H1 (cell line): ENCODE measurements at regions not wholly inside any gene's neighbourhood (a gene's known extent, or its start where the extent isn't known, plus 50 kb on each side); places are given as distances from the start of the nearest gene placed in this dataset.

Experiments used
- CTCF ChIA-PET: fragments of 300-600 bp; sonication (Branson Sonifier 250); formaldehyde crosslinking; loops from one replicate; lab custom pipeline; 2021; ENCODE audit not compliant: partially characterized antibody; lab: Charles Lee
- POLR2A ChIA-PET: fragments of 300-600 bp; sonication (Branson Sonifier 250); formaldehyde crosslinking; loops from one replicate; lab custom pipeline; 2021; ENCODE audit warnings: inconsistent platforms; ENCODE audit not compliant: partially characterized antibody; lab: Charles Lee
- DNase-seq, 2 experiments: peaks; one replicate each; pipeline versions ENCODE4 v3.0.0 to v3.0.0-alpha.2; 2010 to 2022; ENCODE audit warnings: low spot score in 2 of 2, low read depth in 1 of 2, mixed read lengths in 1 of 2
- FAIRE-seq: peaks from 2 replicates; lab custom pipeline; 2011; peaks lifted over from hg19 to GRCh38; lab: Jason Lieb, UNC
- H2AFZ ChIP-seq: 2 replicates; pipeline ENCODE4 v1.8.1; 2012; ENCODE audit warnings: low read length, inconsistent platforms
- H2AK5ac ChIP-seq: 2 replicates; pipeline ENCODE4 v1.6.1; 2013; ENCODE audit warnings: low read depth, low read length
- H2BK120ac ChIP-seq: replicated peaks from 2 replicates; pipeline ENCODE3; 2013; ENCODE audit warnings: low read depth, low read length, inconsistent platforms
- H2BK12ac ChIP-seq: 2 replicates; pipeline ENCODE4 v1.6.1; 2013; ENCODE audit warnings: low read depth, low read length
- H2BK15ac ChIP-seq: 2 replicates; pipeline ENCODE4 v1.6.1; 2013; ENCODE audit warnings: low read length
- H2BK20ac ChIP-seq: 2 replicates; pipeline ENCODE4 v1.6.1; 2013; ENCODE audit warnings: low read length
- H2BK5ac ChIP-seq: 2 replicates; pipeline ENCODE4 v1.6.1; 2013; ENCODE audit warnings: low read depth, low read length
- H3K14ac ChIP-seq: 2 replicates; pipeline ENCODE4 v1.6.1; 2013; ENCODE audit warnings: inconsistent platforms; ENCODE audit not compliant: insufficient read length
- H3K18ac ChIP-seq: 2 replicates; pipeline ENCODE4 v1.6.1; 2013; ENCODE audit warnings: low read length; ENCODE audit errors: extremely low read depth
- H3K23ac ChIP-seq: 2 replicates; pipeline ENCODE4 v1.6.1; 2013; ENCODE audit warnings: inconsistent platforms; ENCODE audit not compliant: insufficient read length
- H3K23me2 ChIP-seq: 2 replicates; pipeline ENCODE4 v1.6.1; 2013; ENCODE audit warnings: low read depth, low read length
- H3K27ac ChIP-seq: 2 replicates; pipeline ENCODE4 v1.6.1; 2011; ENCODE audit warnings: low read depth, low read length, inconsistent platforms
- H3K27me3 ChIP-seq, 4 experiments: replicated peaks in 1 of 4; 1 replicate in 1 of 4; 2 replicates in 3 of 4; pipeline versions ENCODE4 v1.6.1 to v1.8.1; 2011 to 2013; ENCODE audit warnings: low read length in 3 of 4, mild to moderate bottlenecking in 3 of 4, inconsistent platforms in 2 of 4, mixed read lengths in 2 of 4, moderate library complexity in 1 of 4; ENCODE audit not compliant: control insufficient read depth in 3 of 4, insufficient read depth in 3 of 4; ENCODE audit errors: extremely low read depth in 1 of 4
- H3K36me3 ChIP-seq, 4 experiments: 2 replicates each; pipeline versions ENCODE4 v1.6.1 to v1.8.1; 2011 to 2013; ENCODE audit warnings: mild to moderate bottlenecking in 4 of 4, low read length in 3 of 4, moderate library complexity in 2 of 4, control low read depth in 1 of 4, inconsistent platforms in 1 of 4; ENCODE audit not compliant: insufficient read depth in 4 of 4, control insufficient read depth in 2 of 4
- H3K4ac ChIP-seq: replicated peaks from 2 replicates; pipeline ENCODE3; 2013; ENCODE audit warnings: low read length, low read depth, mixed read lengths, inconsistent platforms; ENCODE audit not compliant: insufficient read length
- H3K4me1 ChIP-seq, 4 experiments: replicated peaks in 1 of 4; 1 replicate in 1 of 4; 2 replicates in 3 of 4; pipeline versions ENCODE4 v1.6.1 to v1.8.1; 2011 to 2013; ENCODE audit warnings: low read length in 3 of 4, inconsistent platforms in 2 of 4, mixed read lengths in 1 of 4; ENCODE audit not compliant: insufficient read depth in 4 of 4, control insufficient read depth in 3 of 4
- H3K4me2 ChIP-seq, 2 experiments: 2 replicates each; pipeline versions ENCODE4 v1.6.1 to v1.8.1; 2011 to 2013; ENCODE audit warnings: low read depth in 2 of 2, low read length in 2 of 2, control low read depth in 1 of 2, inconsistent platforms in 1 of 2, mild to moderate bottlenecking in 1 of 2; ENCODE audit not compliant: insufficient read depth in 1 of 2
- H3K4me3 ChIP-seq, 4 experiments: fragments of 200-600, 300-600 bp in 1 of 4; sonication (generic), shearing (Covaris generic), sonication (Bioruptor Twin) in 1 of 4; 2 replicates each; pipeline versions ENCODE4 v1.5.1 to v1.8.1; 2011 to 2016; ENCODE audit warnings: low read length in 4 of 4, low read depth in 3 of 4, control low read depth in 2 of 4, inconsistent platforms in 2 of 4, mild to moderate bottlenecking in 2 of 4, mixed read lengths in 1 of 4, moderate library complexity in 1 of 4; ENCODE audit not compliant: insufficient read depth in 2 of 4; ENCODE audit errors: extremely low read depth in 1 of 4
- H3K56ac ChIP-seq: replicated peaks from 2 replicates; pipeline ENCODE3; 2013; ENCODE audit warnings: low read depth, mild to moderate bottlenecking, mixed read lengths, low read length, inconsistent platforms; ENCODE audit not compliant: insufficient read length
- H3K79me1 ChIP-seq: 2 replicates; pipeline ENCODE4 v1.6.1; 2013; ENCODE audit warnings: low read depth, low read length, control low read depth
- H3K79me2 ChIP-seq, 2 experiments: 2 replicates each; pipeline versions ENCODE4 v1.6.1 to v1.8.1; 2012 to 2013; ENCODE audit warnings: low read length in 2 of 2, mild to moderate bottlenecking in 2 of 2, inconsistent platforms in 1 of 2; ENCODE audit not compliant: insufficient read depth in 2 of 2, control insufficient read depth in 1 of 2
- H3K9ac ChIP-seq, 4 experiments: replicated peaks in 1 of 4; 1 replicate in 1 of 4; 2 replicates in 3 of 4; pipeline versions ENCODE4 v1.6.1 to v1.8.1; 2011 to 2013; ENCODE audit warnings: low read depth in 3 of 4, low read length in 3 of 4, control low read depth in 2 of 4, mild to moderate bottlenecking in 2 of 4, moderate library complexity in 2 of 4, inconsistent platforms in 1 of 4; ENCODE audit errors: extremely low read depth in 1 of 4
- H3K9me3 ChIP-seq, 2 experiments: 2 replicates each; pipeline versions ENCODE4 v1.6.1 to v1.8.1; 2012 to 2013; ENCODE audit warnings: mild to moderate bottlenecking in 2 of 2, moderate library complexity in 2 of 2, control low read depth in 1 of 2, inconsistent platforms in 1 of 2, low read depth in 1 of 2, low read length in 1 of 2, mixed read lengths in 1 of 2; ENCODE audit not compliant: insufficient read depth in 2 of 2
- H4K20me1 ChIP-seq, 2 experiments: replicated peaks in 1 of 2; 2 replicates each; pipeline versions ENCODE3 to v1.8.1; 2011 to 2013; ENCODE audit warnings: inconsistent platforms in 2 of 2, low read length in 2 of 2, mild to moderate bottlenecking in 1 of 2; ENCODE audit not compliant: insufficient read depth in 2 of 2, control insufficient read depth in 1 of 2
- H4K5ac ChIP-seq: 2 replicates; pipeline ENCODE4 v1.6.1; 2013; ENCODE audit warnings: low read length, low read depth, mixed read lengths, inconsistent platforms; ENCODE audit not compliant: insufficient read length
- H4K8ac ChIP-seq: 2 replicates; pipeline ENCODE4 v1.8.0; 2013; ENCODE audit warnings: mild to moderate bottlenecking, moderate library complexity, low read length, inconsistent platforms; ENCODE audit not compliant: insufficient read depth; ENCODE audit errors: extremely low read depth
- H4K91ac ChIP-seq: replicated peaks from 2 replicates; pipeline ENCODE3; 2013; ENCODE audit warnings: low read length, mixed read lengths, inconsistent platforms; ENCODE audit not compliant: insufficient read length
- BACH1 ChIP-seq: IDR thresholded peaks from 2 replicates; pipeline ENCODE4 v1.6.1; 2012; ENCODE audit warnings: low read length, improper control_type of control experiment
- BRCA1 ChIP-seq: IDR thresholded peaks from 2 replicates; pipeline ENCODE4 v1.6.1; 2012; ENCODE audit warnings: low read depth, low read length, improper control_type of control experiment
- EGR1 ChIP-seq: IDR thresholded peaks from 2 replicates; pipeline ENCODE4 v1.6.1; 2011; ENCODE audit warnings: low read depth, low read length, borderline replicate concordance
- EZH2 ChIP-seq: fragments of 200-600 bp; sonication (generic); IDR thresholded peaks from 2 replicates; pipeline ENCODE4 v1.7.1; 2012; ENCODE audit warnings: low read depth, mild to moderate bottlenecking, moderate library complexity, low read length, inconsistent platforms; ENCODE audit not compliant: severe bottlenecking
- FOSL1 ChIP-seq: IDR thresholded peaks from 2 replicates; pipeline ENCODE4 v1.6.1; 2011; ENCODE audit warnings: mild to moderate bottlenecking, low read depth, low read length, moderate library complexity; ENCODE audit not compliant: insufficient read depth
- POLR2AphosphoS5 ChIP-seq: IDR thresholded peaks from 2 replicates; pipeline ENCODE4 v1.6.1; 2011; ENCODE audit warnings: low read depth, low read length
- RBBP5 ChIP-seq: IDR thresholded peaks from 2 replicates; pipeline ENCODE4 v1.7.1; 2012; ENCODE audit warnings: low read depth, mild to moderate bottlenecking, inconsistent platforms, low read length, moderate library complexity, borderline replicate concordance
- RFX5 ChIP-seq: IDR thresholded peaks from 2 replicates; pipeline ENCODE4 v1.6.1; 2011; ENCODE audit warnings: low read depth, low read length, improper control_type of control experiment, borderline replicate concordance
- RXRA ChIP-seq: IDR thresholded peaks from 2 replicates; pipeline ENCODE4 v1.6.1; 2011; ENCODE audit warnings: low read depth, mild to moderate bottlenecking, low read length, moderate library complexity; ENCODE audit not compliant: insufficient read depth
- SAP30 ChIP-seq: fragments of 300-600 bp; sonication (generic); IDR thresholded peaks from 2 replicates; pipeline ENCODE4 v1.7.1; 2012; ENCODE audit warnings: low read length, moderate library complexity, mild to moderate bottlenecking, inconsistent platforms; ENCODE audit not compliant: insufficient read depth, insufficient replicate concordance
- SP2 ChIP-seq: IDR thresholded peaks from 2 replicates; pipeline ENCODE4 v1.6.1; 2012; ENCODE audit warnings: mild to moderate bottlenecking, low read length, inconsistent platforms
- SUZ12 ChIP-seq: fragments of 200-600 bp; sonication (generic); IDR thresholded peaks from 2 replicates; pipeline ENCODE4 v1.6.1; 2012; ENCODE audit warnings: mild to moderate bottlenecking, inconsistent platforms, low read length, moderate library complexity, mixed read lengths
- TAF7 ChIP-seq: optimal IDR thresholded peaks from 2 replicates; pipeline ENCODE3; 2011; ENCODE audit warnings: low read depth, mild to moderate bottlenecking, inconsistent platforms, low read length, moderate library complexity, borderline replicate concordance
- TCF12 ChIP-seq: IDR thresholded peaks from 2 replicates; pipeline ENCODE4 v1.6.1; 2011; ENCODE audit warnings: low read depth, mild to moderate bottlenecking, low read length
- TEAD4 ChIP-seq: IDR thresholded peaks from 2 replicates; pipeline ENCODE4 v1.6.1; 2012; ENCODE audit warnings: low read depth, low read length, inconsistent platforms, mixed read lengths
- ZNF274 ChIP-seq: IDR thresholded peaks from 2 replicates; pipeline ENCODE4 v1.7.0; 2012; ENCODE audit warnings: low read length, borderline replicate concordance; ENCODE audit errors: extremely low read depth
- WGBS, 2 experiments: shearing (Covaris generic) in 1 of 2; methylation state at CpG; one replicate each; pipeline versions ENCODE4 v1.1.6 to v1.1.7; 2013 to 2015; ENCODE audit warnings: low lambda C conversion rate in 2 of 2, mixed read lengths in 2 of 2, inconsistent platforms in 1 of 2, low coverage in 1 of 2, missing lambda C conversion rate in 1 of 2; ENCODE audit not compliant: insufficient replicate concordance in 2 of 2, insufficient coverage in 1 of 2, insufficient read length in 1 of 2; ENCODE audit errors: extremely low coverage in 1 of 2, missing lambda C conversion rate in 1 of 2; 5-methylcytosine and 5-hydroxymethylcytosine counted together

DNA sequence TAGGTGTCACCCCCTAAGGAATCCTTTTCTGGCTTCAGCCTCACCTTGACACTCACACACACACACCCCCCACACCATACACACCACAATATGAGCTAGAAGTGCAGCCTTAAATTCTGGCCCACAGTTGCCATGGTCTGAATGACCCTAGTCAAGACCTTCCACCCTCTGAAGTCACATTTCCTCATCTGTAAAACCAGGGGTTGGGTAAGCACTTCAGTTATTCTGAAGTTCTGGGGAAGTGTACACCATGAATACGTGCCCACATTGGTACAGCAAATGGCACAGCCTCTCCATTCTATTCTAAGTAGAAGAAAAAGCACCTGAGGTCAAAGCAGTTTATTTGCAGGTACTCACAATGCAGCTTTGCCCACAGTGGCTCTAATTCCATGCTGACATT, 372.8 kb upstream of the KLF4 start:
- Histone ChIP-seq H2AK5ac (no peak overlapping the region), H4K8ac (no peak overlapping the region), H3K4ac (no peak overlapping the region), H4K91ac (no peak overlapping the region), H2BK15ac (no peak overlapping the region; the same call in 1 of the 2 replicates), H3K56ac (no peak overlapping the region), H3K27ac (no peak overlapping the region), H3K18ac (no peak overlapping the region), H2BK5ac (no peak overlapping the region), H2BK120ac (no peak overlapping the region), H3K4me2 (no peak overlapping the region), H3K27me3 (no peaks in the 10 kb centered on the region), H2AFZ (no peak overlapping the region), H3K9ac (no peak overlapping the region), H3K36me3 (no peaks in the 10 kb centered on the region), H4K5ac (no peak overlapping the region), H3K14ac (no peak overlapping the region), H3K79me2 (no peaks in the 10 kb centered on the region), H4K20me1 (no peaks in the 10 kb centered on the region), H3K23ac (no peak overlapping the region), H3K9me3 (no peaks in the 10 kb centered on the region), H3K79me1 (no peaks in the 10 kb centered on the region), H2BK12ac (no peak overlapping the region), H3K23me2 (no peaks in the 10 kb centered on the region), H3K4me1 (no peaks in the 10 kb centered on the region), H2BK20ac (no peak overlapping the region), H3K4me3 (no peak overlapping the region)
- DNase-seq (no peak), FAIRE-seq (no peak)
- CTCF ChIA-PET = interaction anchor here (0.6 to 3.4 kb wide), 12 partner anchors 7 to 416 kb away, joined by 3 to 21 read pairs (median 5); no protein-coding TSS in a partner anchor
- WGBS, 2 experiments = 100% methylated on average over 1 of the region's 1 CpG; no CpG with 5 or more reads in 1 of the 2 experiments
- POLR2A ChIA-PET = no interaction called here
- TF ChIP-seq TCF12 (no peak), RBBP5 (no peak), SUZ12 (no peak), ZNF274 (no peak), POLR2AphosphoS5 (no peak), TAF7 (no peak), EGR1 (no peak), FOSL1 (no peak), SP2 (no peak), RXRA (no peak), RFX5 (no peak), TEAD4 (no peak), EZH2 (no peak), SAP30 (no peak), BRCA1 (no peak), BACH1 (no peak)
